ENCODE measurements at regions not wholly inside any gene's neighbourhood (a gene's known extent, or its start where the extent isn't known, plus 50 kb on each side); places are given as distances from the start of the nearest gene placed in this dataset.

GRCh38 chr6:109301418-109301817, 80.8 kb downstream of the CD164 start:
- TF ChIP-seq POLR2AphosphoS5 (IDR thresholded peaks at IDR 0.05; ENCODE audit: low read depth, low read length) (no peak), CTCF (IDR thresholded peaks at IDR 0.05) (no peak), TCF7L2 (IDR thresholded peaks at IDR 0.05; ENCODE audit: low read depth, low read length) (no peak), SIN3A (IDR thresholded peaks at IDR 0.05; ENCODE audit: borderline replicate concordance, insufficient read depth, low read depth, low read length) (no peak)
